Fibroblast of mammary gland (primary cell): ENCODE measurements at regions not wholly inside any gene's neighbourhood (a gene's known extent, or its start where the extent isn't known, plus 50 kb on each side); places are given as distances from the start of the nearest gene placed in this dataset.
A peak's percentile ranks its signal among the peaks of the same experiment; 100 is the strongest.

Source experiments
- DNase-seq: peaks from one replicate; pipeline ENCODE4 v3.0.0-alpha.2; 2010; ENCODE audit warnings: low read depth
- H3K4me3 ChIP-seq: 2 replicates; pipeline ENCODE4 v1.5.1; 2011; ENCODE audit warnings: low read depth, mild to moderate bottlenecking, low read length, moderate library complexity; ENCODE audit not compliant: control insufficient read depth
- CTCF ChIP-seq: conservative IDR thresholded peaks from 2 replicates; pipeline ENCODE4 v1.5.1; 2011; ENCODE audit warnings: low read depth, low read length, inconsistent platforms; ENCODE audit not compliant: control insufficient read depth, insufficient read depth

GRCh38 chr2:146321175-146321574 lies 1523.7 kb upstream of the ACVR2A start:
- no peak for TF ChIP-seq CTCF
- no peak overlapping the region for H3K4me3 ChIP-seq
- peak; percentile 60 for DNase-seq

- H3K4me3 ChIP-seq = no peak overlapping the region
- DNase-seq = peak; percentile 90
- no peak for TF ChIP-seq CTCF
These were observed 1526.9 kb upstream of the ACVR2A start for GRCh38 chr2:146317959-146318358.

- H3K4me3 ChIP-seq = no peak overlapping the region
- peak; percentile 22 for TF ChIP-seq CTCF
- peak; percentile 49 for DNase-seq
These were observed 1531.9 kb upstream of the ACVR2A start for GRCh38 chr2:146312899-146313298.

- no peak for TF ChIP-seq CTCF
- no peak overlapping the region for H3K4me3 ChIP-seq
- DNase-seq = no peak
These were observed 1539.7 kb upstream of the ACVR2A start for GRCh38 chr2:146305164-146305563.

- no peak overlapping the region for H3K4me3 ChIP-seq
- no peak for TF ChIP-seq CTCF
- DNase-seq = no peak
These were observed 1543.5 kb upstream of the ACVR2A start for GRCh38 chr2:146301287-146301686.

- no peak for DNase-seq
- H3K4me3 ChIP-seq = no peak overlapping the region
- TF ChIP-seq CTCF = no peak
These were observed 1549.7 kb upstream of the ACVR2A start for GRCh38 chr2:146295080-146295670.

GRCh38 chr2:146287281-146287680 lies 1557.5 kb upstream of the ACVR2A start:
- H3K4me3 ChIP-seq = no peak overlapping the region
- DNase-seq = no peak
- TF ChIP-seq CTCF = no peak
